ENCODE measurements at regions not wholly inside any gene's neighbourhood (a gene's known extent, or its start where the extent isn't known, plus 50 kb on each side); places are given as distances from the start of the nearest gene placed in this dataset.
"Not testable (repeated sequence)": the region's sequence is repeated elsewhere in the genome, so short reads cannot be mapped to it uniquely, and the experiment has no call there.

- Histone ChIP-seq H3K9me3 (ENCODE audit: control insufficient read depth, insufficient read depth, low read depth, low read length) (no peaks in the 10 kb centered on the region), H3K4me3 (ENCODE audit: low read depth in 2 of 2, low read length in 2 of 2) (no peak overlapping the region), H3K4me1 (ENCODE audit: control insufficient read depth, insufficient read depth, low read length) (no peaks in the 10 kb centered on the region), H3K36me3 (ENCODE audit: control insufficient read depth, insufficient read depth, low read length) (no peaks in the 10 kb centered on the region), H3K27ac (ENCODE audit: low read length) (no peak overlapping the region), H3K27me3 (ENCODE audit: control insufficient read depth, insufficient read depth, low read length) (no peaks in the 10 kb centered on the region)
- ChIA-PET POLR2A (no interaction called here), CTCF (no interaction called here)
- ATAC-seq (no peak), DNase-seq (ENCODE audit: low read depth, low spot score) (no peak)
- intact Hi-C loops (cut with micrococcal nuclease; ENCODE audit: unreplicated experiment), result no loop called here
- BruUV-seq (replicated peaks), result no TSS peak
- TF ChIP-seq TCF7L2 (IDR thresholded peaks at IDR 0.05; ENCODE audit: low read depth, low read length) (no peak), POLR2AphosphoS5 (IDR thresholded peaks at IDR 0.05; ENCODE audit: low read depth, low read length) (no peak), CTCF (IDR thresholded peaks at IDR 0.05) (no peak), REST (IDR thresholded peaks at IDR 0.05; ENCODE audit: insufficient read depth in 1 of 2, low read depth in 2 of 2, low read length in 1 of 2) (no peak), SIN3A (IDR thresholded peaks at IDR 0.05; ENCODE audit: borderline replicate concordance, insufficient read depth, low read depth, low read length) (no peak)
- in situ Hi-C loops (cut with HindIII; ENCODE audit: low pct_unique_long_range_greater_than_20kb, low sequenced_read_pairs), result no loop called here
These were observed 1377.2 kb upstream of the ZEB2 start for GRCh38 chr2:145897151-145897550.

GRCh38 chr2:145887915-145888314, 1368.0 kb upstream of the ZEB2 start:
- in situ Hi-C loops (cut with HindIII; ENCODE audit: low pct_unique_long_range_greater_than_20kb, low sequenced_read_pairs) (no loop called here), intact Hi-C loops (cut with micrococcal nuclease; ENCODE audit: unreplicated experiment) (no loop called here)
- ChIA-PET POLR2A (no interaction called here), CTCF (no interaction called here)
- no peak for ATAC-seq
- H3K9me3 ChIP-seq (ENCODE audit: control insufficient read depth, insufficient read depth, low read depth, low read length), result no peaks in the 10 kb centered on the region
- no peak overlapping the region for H3K27ac ChIP-seq (ENCODE audit: low read length)
- no peak overlapping the region for H3K4me3 ChIP-seq (ENCODE audit: low read depth in 2 of 2, low read length in 2 of 2)
- H3K36me3 ChIP-seq (ENCODE audit: control insufficient read depth, insufficient read depth, low read length), result no peaks in the 10 kb centered on the region
- DNase-seq (ENCODE audit: low read depth, low spot score), result no peak
- H3K4me1 ChIP-seq (ENCODE audit: control insufficient read depth, insufficient read depth, low read length), result no peaks in the 10 kb centered on the region
- TF ChIP-seq REST (IDR thresholded peaks at IDR 0.05; ENCODE audit: insufficient read depth in 1 of 2, low read depth in 2 of 2, low read length in 1 of 2) (no peak), SIN3A (IDR thresholded peaks at IDR 0.05; ENCODE audit: borderline replicate concordance, insufficient read depth, low read depth, low read length) (no peak), TCF7L2 (IDR thresholded peaks at IDR 0.05; ENCODE audit: low read depth, low read length) (no peak), CTCF (IDR thresholded peaks at IDR 0.05) (no peak), POLR2AphosphoS5 (IDR thresholded peaks at IDR 0.05; ENCODE audit: low read depth, low read length) (no peak)
- H3K27me3 ChIP-seq (ENCODE audit: control insufficient read depth, insufficient read depth, low read length), result no peaks in the 10 kb centered on the region
- BruUV-seq (replicated peaks), result no TSS peak

GRCh38 chr2:145880997-145881396, 1361.1 kb upstream of the ZEB2 start:
- H3K9me3 ChIP-seq (ENCODE audit: control insufficient read depth, insufficient read depth, low read depth, low read length); H3K4me3 ChIP-seq (ENCODE audit: low read depth in 2 of 2, low read length in 2 of 2); H3K27ac ChIP-seq (ENCODE audit: low read length); intact Hi-C loops (cut with micrococcal nuclease; ENCODE audit: unreplicated experiment); CTCF ChIA-PET; BruUV-seq (replicated peaks); ATAC-seq; H3K27me3 ChIP-seq (ENCODE audit: control insufficient read depth, insufficient read depth, low read length); in situ Hi-C loops (cut with HindIII; ENCODE audit: low pct_unique_long_range_greater_than_20kb, low sequenced_read_pairs); POLR2A ChIA-PET; H3K4me1 ChIP-seq (ENCODE audit: control insufficient read depth, insufficient read depth, low read length); DNase-seq (ENCODE audit: low read depth, low spot score); H3K36me3 ChIP-seq (ENCODE audit: control insufficient read depth, insufficient read depth, low read length): not testable (repeated sequence)
